ENCODE measurements at regions not wholly inside any gene's neighbourhood (a gene's known extent, or its start where the extent isn't known, plus 50 kb on each side); places are given as distances from the start of the nearest gene placed in this dataset.

- WGBS, 5 donors: 88 to 93% (median 90%) methylated on average over 3 of the region's 3 CpGs
- no peak for DNase-seq
Observed at GRCh38 chr10:24132741-24133140, 76.2 kb upstream of the KIAA1217 start.

GRCh38 chr10:24133835-24134234, 75.1 kb upstream of the KIAA1217 start:
- no peaks in the 10 kb centered on the region for H3K9me3 ChIP-seq
- intact Hi-C loops (cut with DNase I; ENCODE audit: low total_unique reads): no loop called here
- no peaks in the 10 kb centered on the region for H3K27me3 ChIP-seq
- no peaks in the 10 kb centered on the region for H3K36me3 ChIP-seq
- WGBS, 5 donors: 0 to 21% (median 16%) methylated on average over 1 of the region's 1 CpG
- no peak overlapping the region for H3K27ac ChIP-seq
- no peak overlapping the region for H3K4me3 ChIP-seq
- peak in 1 of 2 donors; percentile 27 for DNase-seq
- no peaks in the 10 kb centered on the region for H3K4me1 ChIP-seq
- TF ChIP-seq POLR2AphosphoS5 (IDR thresholded peaks at IDR 0.05) (no peak), POLR2A (IDR thresholded peaks at IDR 0.05) (no peak), EP300 (IDR thresholded peaks at IDR 0.05) (no peak), CTCF (IDR thresholded peaks at IDR 0.05) (no peak)

More at GRCh38 chr10:24132741-24133140, 76.2 kb upstream of the KIAA1217 start:
- Histone ChIP-seq H3K27ac (no peak overlapping the region), H3K36me3 (no peaks in the 10 kb centered on the region), H3K4me1 (no peaks in the 10 kb centered on the region), H3K27me3 (no peaks in the 10 kb centered on the region), H3K9me3 (no peaks in the 10 kb centered on the region), H3K4me3 (no peak overlapping the region)
- intact Hi-C loops (cut with DNase I; ENCODE audit: low total_unique reads): no loop called here
- no peak for TF ChIP-seq POLR2A (IDR thresholded peaks at IDR 0.05)
- TF ChIP-seq POLR2AphosphoS5 (IDR thresholded peaks at IDR 0.05): no peak
- TF ChIP-seq EP300 (IDR thresholded peaks at IDR 0.05): no peak
- TF ChIP-seq CTCF (IDR thresholded peaks at IDR 0.05): no peak

- intact Hi-C loops (cut with DNase I; ENCODE audit: low total_unique reads): no loop called here
- H3K9me3 ChIP-seq: peaks cover 0 to 12% (median 11%) of the 10 kb centered on the region in 4 donors
- TF ChIP-seq POLR2A (IDR thresholded peaks at IDR 0.05): no peak
- TF ChIP-seq EP300 (IDR thresholded peaks at IDR 0.05): no peak
- TF ChIP-seq POLR2AphosphoS5 (IDR thresholded peaks at IDR 0.05): no peak
- no peak for TF ChIP-seq CTCF (IDR thresholded peaks at IDR 0.05)
- whole genome bisulfite sequencing, 5 donors: 61 to 85% (median 63%) methylated on average over 4 of the region's 4 CpGs
- H3K4me1 ChIP-seq: no peaks in the 10 kb centered on the region
- no peaks in the 10 kb centered on the region for H3K27me3 ChIP-seq
- no peak for DNase-seq
- no peak overlapping the region for H3K4me3 ChIP-seq
- no peak overlapping the region for H3K27ac ChIP-seq
- no peaks in the 10 kb centered on the region for H3K36me3 ChIP-seq
Observed at GRCh38 chr10:24136070-24136469, 72.9 kb upstream of the KIAA1217 start.

GRCh38 chr10:24147321-24147720, 61.6 kb upstream of the KIAA1217 start:
- H3K36me3 ChIP-seq: no peaks in the 10 kb centered on the region
- no peaks in the 10 kb centered on the region for H3K9me3 ChIP-seq
- H3K27ac ChIP-seq: no peak overlapping the region
- no peaks in the 10 kb centered on the region for H3K4me1 ChIP-seq
- WGBS, 5 donors: 73 to 89% (median 87%) methylated on average over 6 of the region's 6 CpGs
- DNase-seq: no peak
- no peak overlapping the region for H3K4me3 ChIP-seq
- no peak for TF ChIP-seq POLR2AphosphoS5 (IDR thresholded peaks at IDR 0.05)
- TF ChIP-seq CTCF (IDR thresholded peaks at IDR 0.05): no peak
- no peak for TF ChIP-seq POLR2A (IDR thresholded peaks at IDR 0.05)
- no peak for TF ChIP-seq EP300 (IDR thresholded peaks at IDR 0.05)
- no peaks in the 10 kb centered on the region for H3K27me3 ChIP-seq
- intact Hi-C loops (cut with DNase I; ENCODE audit: low total_unique reads): no loop called here
